ENCODE measurements at regions not wholly inside any gene's neighbourhood (a gene's known extent, or its start where the extent isn't known, plus 50 kb on each side); places are given as distances from the start of the nearest gene placed in this dataset.
"Not testable (repeated sequence)": the region's sequence is repeated elsewhere in the genome, so short reads cannot be mapped to it uniquely, and the experiment has no call there.

- H3K36me3 ChIP-seq (ENCODE audit: control insufficient read depth in 2 of 2, extremely low read depth in 1 of 2, insufficient read depth in 2 of 2, low read length in 2 of 2), result no peaks in the 10 kb centered on the region
- H3K9me3 ChIP-seq (replicated peaks; ENCODE audit: control insufficient read depth, insufficient read depth, low read length), result no peaks in the 10 kb centered on the region
- intact Hi-C loops (cut with micrococcal nuclease) (no loop called here), dilution Hi-C loops (cut with MboI; ENCODE audit: extremely low pct_ligation_motif_present, low sequenced_read_pairs) (no loop called here)
- TF ChIP-seq JUN (IDR thresholded peaks at IDR 0.05; ENCODE audit: borderline replicate concordance, insufficient read depth, insufficient read length, low read depth) (no peak), MAX (IDR thresholded peaks at IDR 0.05; ENCODE audit: insufficient read depth, insufficient read length) (no peak), POLR2A (IDR thresholded peaks at IDR 0.05; ENCODE audit: low read depth, low read length) (no peak), POLR2AphosphoS5 (IDR thresholded peaks at IDR 0.05; ENCODE audit: insufficient read depth, low read depth, low read length) (no peak), CTCF (IDR thresholded peaks at IDR 0.05; ENCODE audit: extremely low read depth in 1 of 2, insufficient read depth in 1 of 2, low read depth in 1 of 2, low read length in 2 of 2) (no peak)
- H3K4me3 ChIP-seq (replicated peaks in 1 of 3; ENCODE audit: insufficient read depth in 1 of 3, low read depth in 1 of 3, low read length in 3 of 3), result no peak overlapping the region
- H3K4me2 ChIP-seq (ENCODE audit: insufficient read depth, low read length), result no peak overlapping the region
- no peaks in the 10 kb centered on the region for H3K27me3 ChIP-seq (ENCODE audit: control insufficient read depth in 2 of 2, insufficient read depth in 2 of 2, low read length in 2 of 2)
- H4K20me1 ChIP-seq (replicated peaks; ENCODE audit: control insufficient read depth, extremely low read depth, insufficient read depth, low read length), result no peaks in the 10 kb centered on the region
- no peaks in the 10 kb centered on the region for H3K4me1 ChIP-seq (ENCODE audit: control insufficient read depth, extremely low read depth, insufficient read depth, low read length)
- DNase-seq (ENCODE audit: low read depth, low spot score) (no peak), FAIRE-seq (no peak)
- ChIA-PET POLR2A (no interaction called here), CTCF (interaction anchor here (0.7 kb wide), 1 partner anchor 61 kb away, joined by 3 read pairs; no protein-coding TSS in a partner anchor)
- no peak overlapping the region for H3K27ac ChIP-seq (ENCODE audit: insufficient read depth, low read depth, low read length)
- H3K79me2 ChIP-seq (ENCODE audit: control insufficient read depth, insufficient read depth, low read length), result no peaks in the 10 kb centered on the region
- no peak overlapping the region for H3K9ac ChIP-seq (replicated peaks; ENCODE audit: extremely low read depth, insufficient read depth, low read length)
- no peak overlapping the region for H2AFZ ChIP-seq (ENCODE audit: low read depth, low read length)
- BruUV-seq (replicated peaks), result no TSS peak
- H3K9me1 ChIP-seq (replicated peaks; ENCODE audit: control insufficient read depth, extremely low read depth, insufficient read depth, low read length), result no peaks in the 10 kb centered on the region
These were observed 63.8 kb upstream of the PPM1B start for GRCh38 chr2:44104855-44105271.

- H3K27ac ChIP-seq (ENCODE audit: insufficient read depth, low read depth, low read length); H3K4me2 ChIP-seq (ENCODE audit: insufficient read depth, low read length); CTCF ChIA-PET; H3K4me3 ChIP-seq (replicated peaks in 1 of 3; ENCODE audit: insufficient read depth in 1 of 3, low read depth in 1 of 3, low read length in 3 of 3); H2AFZ ChIP-seq (ENCODE audit: low read depth, low read length); POLR2A ChIA-PET; H3K79me2 ChIP-seq (ENCODE audit: control insufficient read depth, insufficient read depth, low read length); DNase-seq (ENCODE audit: low read depth, low spot score); H4K20me1 ChIP-seq (replicated peaks; ENCODE audit: control insufficient read depth, extremely low read depth, insufficient read depth, low read length); H3K9ac ChIP-seq (replicated peaks; ENCODE audit: extremely low read depth, insufficient read depth, low read length); dilution Hi-C loops (cut with MboI; ENCODE audit: extremely low pct_ligation_motif_present, low sequenced_read_pairs); H3K4me1 ChIP-seq (ENCODE audit: control insufficient read depth, extremely low read depth, insufficient read depth, low read length); BruUV-seq (replicated peaks); H3K9me1 ChIP-seq (replicated peaks; ENCODE audit: control insufficient read depth, extremely low read depth, insufficient read depth, low read length); H3K9me3 ChIP-seq (replicated peaks; ENCODE audit: control insufficient read depth, insufficient read depth, low read length); H3K36me3 ChIP-seq (ENCODE audit: control insufficient read depth in 2 of 2, extremely low read depth in 1 of 2, insufficient read depth in 2 of 2, low read length in 2 of 2); intact Hi-C loops (cut with micrococcal nuclease); H3K27me3 ChIP-seq (ENCODE audit: control insufficient read depth in 2 of 2, insufficient read depth in 2 of 2, low read length in 2 of 2); FAIRE-seq: not testable (repeated sequence)
These were observed 62.2 kb upstream of the PPM1B start for GRCh38 chr2:44106509-44106908.
